ENCODE measurements at regions not wholly inside any gene's neighbourhood (a gene's known extent, or its start where the extent isn't known, plus 50 kb on each side); places are given as distances from the start of the nearest gene placed in this dataset.
A peak's percentile ranks its signal among the peaks of the same experiment; 100 is the strongest.
"Not testable (repeated sequence)": the region's sequence is repeated elsewhere in the genome, so short reads cannot be mapped to it uniquely, and the experiment has no call there.

- DNase-seq (ENCODE audit: low spot score): no peak
Measured at GRCh38 chr6:112504621-112505020, 157.5 kb downstream of the RFPL4B start.

GRCh38 chr6:112511441-112511840 is 164.3 kb downstream of the RFPL4B start:
- DNase-seq (ENCODE audit: low spot score): no peak

GRCh38 chr6:112513175-112513574 is 166.0 kb downstream of the RFPL4B start:
- DNase-seq (ENCODE audit: low spot score): no peak

- DNase-seq (ENCODE audit: low spot score): no peak
Measured at GRCh38 chr6:112522587-112522986, 175.5 kb downstream of the RFPL4B start.

GRCh38 chr6:112524071-112524470 is 176.9 kb downstream of the RFPL4B start:
- DNase-seq (ENCODE audit: low spot score): no peak

- no peak for DNase-seq (ENCODE audit: low spot score)
Measured at GRCh38 chr6:112525749-112526148, 178.6 kb downstream of the RFPL4B start.

GRCh38 chr6:112526594-112526993 is 179.5 kb downstream of the RFPL4B start:
- no peak for DNase-seq (ENCODE audit: low spot score)

- not testable (repeated sequence) for DNase-seq (ENCODE audit: low spot score)
Measured at GRCh38 chr6:112528306-112528705, 181.2 kb downstream of the RFPL4B start.

- no peak for DNase-seq (ENCODE audit: low spot score)
Measured at GRCh38 chr6:112535816-112536215, 188.7 kb downstream of the RFPL4B start.

GRCh38 chr6:112539355-112539754 is 192.2 kb downstream of the RFPL4B start:
- no peak for DNase-seq (ENCODE audit: low spot score)

- DNase-seq (ENCODE audit: low spot score): peak; percentile 7
Measured at GRCh38 chr6:112541847-112542246, 194.7 kb downstream of the RFPL4B start.

- DNase-seq (ENCODE audit: low spot score): not testable (repeated sequence)
Measured at GRCh38 chr6:112547321-112548085, 200.4 kb downstream of the RFPL4B start.

- DNase-seq (ENCODE audit: low spot score): no peak
Measured at GRCh38 chr6:112549749-112550148, 202.6 kb downstream of the RFPL4B start.

- no peak for DNase-seq (ENCODE audit: low spot score)
Measured at GRCh38 chr6:112557435-112557834, 210.3 kb downstream of the RFPL4B start.

- no peak for DNase-seq (ENCODE audit: low spot score)
Measured at GRCh38 chr6:112557961-112558360, 210.8 kb downstream of the RFPL4B start.

GRCh38 chr6:112560651-112561050 is 213.5 kb downstream of the RFPL4B start:
- DNase-seq (ENCODE audit: low spot score): peak; percentile 18

- DNase-seq (ENCODE audit: low spot score): no peak
Measured at GRCh38 chr6:112562301-112563231, 215.4 kb downstream of the RFPL4B start.

GRCh38 chr6:112563368-112563767 is 216.2 kb downstream of the RFPL4B start:
- no peak for DNase-seq (ENCODE audit: low spot score)

- DNase-seq (ENCODE audit: low spot score): no peak
Measured at GRCh38 chr6:112568066-112568465, 220.9 kb downstream of the RFPL4B start.

GRCh38 chr6:112571488-112572270 is 224.5 kb downstream of the RFPL4B start:
- no peak for DNase-seq (ENCODE audit: low spot score)

- DNase-seq (ENCODE audit: low spot score): no peak
Measured at GRCh38 chr6:112574190-112574589, 227.1 kb downstream of the RFPL4B start.
